IPS DF 6.9 (cell line): ENCODE measurements at regions not wholly inside any gene's neighbourhood (a gene's known extent, or its start where the extent isn't known, plus 50 kb on each side); places are given as distances from the start of the nearest gene placed in this dataset.

Experiments
- DNase-seq: peaks from one replicate; pipeline ENCODE4 v3.0.0-alpha.2; 2013; ENCODE audit warnings: low read depth, low spot score
- H3K27ac ChIP-seq: one replicate; pipeline ENCODE4 v1.5.1; 2013; ENCODE audit warnings: low read length, control low read depth
- H3K27me3 ChIP-seq: 2 replicates; pipeline ENCODE4 v1.6.1; 2013; ENCODE audit warnings: mild to moderate bottlenecking, low read length; ENCODE audit not compliant: control insufficient read depth, insufficient read depth
- H3K36me3 ChIP-seq: 2 replicates; pipeline ENCODE4 v1.6.1; 2013; ENCODE audit warnings: low read length; ENCODE audit not compliant: control insufficient read depth, insufficient read depth
- H3K4me1 ChIP-seq: 2 replicates; pipeline ENCODE4 v1.6.1; 2013; ENCODE audit warnings: low read length; ENCODE audit not compliant: control insufficient read depth, insufficient read depth
- H3K4me3 ChIP-seq: 2 replicates; pipeline ENCODE4 v1.5.1; 2013; ENCODE audit warnings: mild to moderate bottlenecking, low read length
- H3K9me3 ChIP-seq: 2 replicates; pipeline ENCODE4 v1.6.1; 2013; ENCODE audit warnings: low read length, inconsistent platforms; ENCODE audit not compliant: control insufficient read depth, insufficient read depth
- WGBS: extraction: QIAGEN DNeasy Blood & Tissue Kit; methylation state at CpG from one replicate; pipeline ENCODE4 v1.1.7; 2013; ENCODE audit warnings: mixed read lengths, missing lambda C conversion rate; ENCODE audit not compliant: insufficient read length, insufficient coverage; 5-methylcytosine and 5-hydroxymethylcytosine counted together

GRCh38 chr3:5560199-5560598 lies 372.7 kb downstream of the EDEM1 start:
- Histone ChIP-seq H3K9me3 (no peaks in the 10 kb centered on the region; the same call in 1 of the 2 replicates), H3K4me3 (no peak overlapping the region), H3K4me1 (no peaks in the 10 kb centered on the region), H3K27me3 (no peaks in the 10 kb centered on the region), H3K27ac (no peak overlapping the region), H3K36me3 (no peaks in the 10 kb centered on the region)
- no peak for DNase-seq
- no CpG with 5 or more reads among the region's 1 CpG for WGBS

GRCh38 chr3:5563537-5564277 lies 376.2 kb downstream of the EDEM1 start:
- Histone ChIP-seq H3K4me1 (no peaks in the 10 kb centered on the region), H3K27me3 (no peaks in the 10 kb centered on the region), H3K27ac (no peak overlapping the region), H3K9me3 (no peaks in the 10 kb centered on the region; the same call in 1 of the 2 replicates), H3K4me3 (no peak overlapping the region), H3K36me3 (no peaks in the 10 kb centered on the region)
- no CpG with 5 or more reads among the region's 7 CpGs for WGBS
- no peak for DNase-seq

- no peak for DNase-seq
- no peaks in the 10 kb centered on the region for H3K4me1 ChIP-seq
- H3K9me3 ChIP-seq: no peaks in the 10 kb centered on the region; the same call in 1 of the 2 replicates
- WGBS: no CpG with 5 or more reads among the region's 2 CpGs
- no peak overlapping the region for H3K4me3 ChIP-seq
- no peaks in the 10 kb centered on the region for H3K36me3 ChIP-seq
- H3K27ac ChIP-seq: no peak overlapping the region
- no peaks in the 10 kb centered on the region for H3K27me3 ChIP-seq
Measured at GRCh38 chr3:5564278-5564666, 376.8 kb downstream of the EDEM1 start.

DNA sequence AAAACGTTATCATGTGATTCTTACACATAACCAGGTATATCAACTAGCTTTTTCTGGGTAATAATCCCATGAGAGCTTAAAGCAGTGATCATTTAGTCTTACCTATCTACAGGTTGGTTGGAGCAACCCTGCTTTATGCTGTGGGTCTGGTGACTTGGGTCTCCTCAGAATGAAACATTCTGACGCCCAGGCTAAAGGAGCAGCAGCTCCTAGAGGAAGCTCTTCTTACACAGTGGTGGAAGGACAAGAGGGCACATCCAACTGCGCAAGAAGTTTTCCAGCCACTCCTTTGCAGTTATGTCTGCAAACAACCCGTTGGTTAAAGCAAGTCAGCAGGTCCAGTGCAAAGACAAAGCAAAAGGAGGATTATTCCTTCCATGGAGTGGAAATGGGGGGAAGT lies 377.5 kb downstream of the EDEM1 start:
- H3K4me1 ChIP-seq: no peaks in the 10 kb centered on the region
- no peak overlapping the region for H3K4me3 ChIP-seq
- H3K27ac ChIP-seq: no peak overlapping the region
- no CpG with 5 or more reads among the region's 4 CpGs for WGBS
- no peak for DNase-seq
- H3K36me3 ChIP-seq: no peaks in the 10 kb centered on the region
- no peaks in the 10 kb centered on the region for H3K27me3 ChIP-seq
- H3K9me3 ChIP-seq: no peaks in the 10 kb centered on the region; the same call in 1 of the 2 replicates

DNA sequence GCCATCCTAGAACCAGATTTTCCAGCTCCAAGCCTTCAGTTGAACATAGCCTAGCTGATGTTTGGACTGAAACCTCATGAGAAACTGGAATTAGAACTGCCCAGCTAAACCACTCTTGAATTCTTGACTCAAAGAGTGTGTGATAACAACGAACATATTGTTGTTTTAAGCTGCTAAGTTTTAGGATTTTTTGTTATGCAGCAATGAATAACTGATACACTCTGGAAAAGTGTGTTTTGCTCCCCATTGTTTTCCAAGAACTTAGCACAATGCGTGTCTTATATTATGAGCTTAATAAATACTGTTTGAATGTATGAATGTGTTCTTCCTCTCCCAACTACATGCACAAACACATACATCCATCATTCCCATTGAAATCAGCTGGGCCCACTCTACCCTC lies 379.6 kb downstream of the EDEM1 start:
- Histone ChIP-seq H3K36me3 (no peaks in the 10 kb centered on the region), H3K9me3 (no peaks in the 10 kb centered on the region; the same call in 1 of the 2 replicates), H3K4me3 (no peak overlapping the region), H3K27ac (no peak overlapping the region), H3K4me1 (no peaks in the 10 kb centered on the region), H3K27me3 (no peaks in the 10 kb centered on the region)
- no peak for DNase-seq
- WGBS: no CpG with 5 or more reads among the region's 2 CpGs

GRCh38 chr3:5568451-5568850 lies 380.9 kb downstream of the EDEM1 start:
- H3K36me3 ChIP-seq: no peaks in the 10 kb centered on the region
- H3K27ac ChIP-seq: no peak overlapping the region
- H3K4me3 ChIP-seq: no peak overlapping the region
- WGBS: no CpG with 5 or more reads among the region's 5 CpGs
- H3K27me3 ChIP-seq: no peaks in the 10 kb centered on the region
- H3K4me1 ChIP-seq: no peaks in the 10 kb centered on the region
- H3K9me3 ChIP-seq: no peaks in the 10 kb centered on the region
- DNase-seq: peak; percentile 9

DNA sequence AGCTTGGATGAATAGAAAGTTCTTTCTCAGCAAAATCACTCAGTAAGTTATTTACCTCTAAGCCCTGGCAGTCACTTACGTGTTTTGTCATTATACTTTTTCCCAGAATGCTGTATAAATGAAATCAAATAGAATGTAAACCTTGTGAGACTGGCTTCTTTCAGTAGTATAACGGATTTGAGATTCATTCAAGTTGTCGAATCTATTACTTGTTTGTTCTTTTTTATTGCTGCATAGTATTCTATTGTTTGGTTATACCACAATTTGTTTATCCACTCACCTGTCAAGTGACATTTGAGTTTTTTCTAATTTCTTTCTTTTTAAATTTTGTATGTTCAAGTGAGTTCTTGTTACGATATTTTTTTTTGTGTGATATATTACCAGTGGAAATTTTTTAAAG lies 381.6 kb downstream of the EDEM1 start:
- H3K4me3 ChIP-seq: no peak overlapping the region
- no peaks in the 10 kb centered on the region for H3K9me3 ChIP-seq
- 100% methylated on average over 1 of the region's 4 CpGs for WGBS
- no peaks in the 10 kb centered on the region for H3K27me3 ChIP-seq
- no peak for DNase-seq
- H3K27ac ChIP-seq: no peak overlapping the region
- no peaks in the 10 kb centered on the region for H3K36me3 ChIP-seq
- H3K4me1 ChIP-seq: no peaks in the 10 kb centered on the region

DNA sequence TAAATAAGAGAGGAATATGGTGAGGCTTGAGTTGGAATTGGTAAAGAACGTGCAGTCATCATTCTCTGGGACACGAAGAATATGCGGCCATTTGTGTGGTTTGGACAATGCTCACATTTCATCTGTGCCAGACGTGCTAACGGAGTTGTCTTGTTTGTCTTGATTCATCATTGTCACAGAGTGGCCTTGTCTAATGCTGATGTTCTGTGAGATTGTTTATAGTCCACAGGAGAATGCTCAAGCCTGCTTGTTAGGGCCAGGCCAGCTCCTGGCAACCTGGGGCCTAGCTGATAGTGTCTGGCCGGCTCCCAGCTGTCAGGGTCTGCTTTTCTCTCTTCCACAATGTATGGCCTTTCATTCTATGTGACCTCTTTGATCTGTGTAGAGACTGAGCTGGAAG lies 384.7 kb downstream of the EDEM1 start:
- Histone ChIP-seq H3K27me3 (no peaks in the 10 kb centered on the region), H3K27ac (no peak overlapping the region), H3K4me3 (no peak overlapping the region), H3K4me1 (no peaks in the 10 kb centered on the region), H3K36me3 (no peaks in the 10 kb centered on the region), H3K9me3 (no peaks in the 10 kb centered on the region)
- no CpG with 5 or more reads among the region's 6 CpGs for WGBS
- no peak for DNase-seq

DNA sequence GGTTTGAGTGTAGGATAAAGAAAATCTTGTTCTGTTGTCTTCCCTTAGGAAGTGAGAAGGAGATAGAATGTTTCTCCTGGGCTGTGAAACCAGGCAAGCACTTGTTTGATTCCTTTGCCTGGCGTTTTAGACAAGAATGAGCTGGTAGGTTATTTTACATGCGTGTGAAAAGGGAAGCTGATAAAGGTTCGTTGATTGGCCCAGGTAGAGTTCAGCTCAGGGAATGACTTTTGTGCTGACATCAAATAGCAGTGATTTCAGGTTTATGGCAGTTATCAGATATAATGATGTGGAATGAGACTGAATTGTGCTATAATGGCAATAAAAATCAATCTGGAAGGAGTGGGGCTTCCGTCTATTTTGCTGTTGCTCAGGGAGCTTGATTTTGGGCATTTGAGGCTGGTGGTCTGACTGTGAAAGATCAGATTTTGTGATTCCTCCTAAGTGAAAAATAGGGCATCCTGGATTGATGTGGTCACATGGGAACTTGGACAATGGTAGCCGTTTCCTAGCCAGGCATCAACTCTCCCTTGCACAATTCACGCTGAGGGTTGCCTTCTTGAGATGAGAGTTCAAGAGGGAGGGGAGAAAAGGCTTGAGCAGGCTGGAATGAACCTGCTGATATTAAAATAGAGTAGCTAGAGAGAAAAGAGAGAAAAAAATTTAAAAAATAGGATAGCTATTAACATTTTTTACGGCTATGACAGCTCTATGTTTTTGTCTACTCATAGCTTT lies 388.9 kb downstream of the EDEM1 start:
- no peaks in the 10 kb centered on the region for H3K27me3 ChIP-seq
- no peaks in the 10 kb centered on the region for H3K4me1 ChIP-seq
- no peak for DNase-seq
- H3K36me3 ChIP-seq: no peaks in the 10 kb centered on the region
- no CpG with 5 or more reads among the region's 7 CpGs for WGBS
- no peak overlapping the region for H3K27ac ChIP-seq
- H3K9me3 ChIP-seq: peaks cover 2% of the 10 kb centered on the region; the same call in 1 of the 2 replicates
- no peak overlapping the region for H3K4me3 ChIP-seq

GRCh38 chr3:5579139-5579602 lies 391.7 kb downstream of the EDEM1 start:
- Histone ChIP-seq H3K4me1 (no peaks in the 10 kb centered on the region), H3K36me3 (no peaks in the 10 kb centered on the region), H3K27ac (no peak overlapping the region), H3K9me3 (peaks cover 2% of the 10 kb centered on the region; the same call in 1 of the 2 replicates), H3K4me3 (no peak overlapping the region), H3K27me3 (no peaks in the 10 kb centered on the region)
- WGBS: no CpG with 5 or more reads among the region's 2 CpGs
- no peak for DNase-seq
